Inflammatory macrophage treated with lipopolysaccharide for 1 hour (primary cell): ENCODE measurements at regions not wholly inside any gene's neighbourhood (a gene's known extent, or its start where the extent isn't known, plus 50 kb on each side); places are given as distances from the start of the nearest gene placed in this dataset.

Experiments used
- DNase-seq, 2 donors: peaks; one replicate each; pipeline ENCODE4 v3.0.0-alpha.2; 2020 to 2022

DNA sequence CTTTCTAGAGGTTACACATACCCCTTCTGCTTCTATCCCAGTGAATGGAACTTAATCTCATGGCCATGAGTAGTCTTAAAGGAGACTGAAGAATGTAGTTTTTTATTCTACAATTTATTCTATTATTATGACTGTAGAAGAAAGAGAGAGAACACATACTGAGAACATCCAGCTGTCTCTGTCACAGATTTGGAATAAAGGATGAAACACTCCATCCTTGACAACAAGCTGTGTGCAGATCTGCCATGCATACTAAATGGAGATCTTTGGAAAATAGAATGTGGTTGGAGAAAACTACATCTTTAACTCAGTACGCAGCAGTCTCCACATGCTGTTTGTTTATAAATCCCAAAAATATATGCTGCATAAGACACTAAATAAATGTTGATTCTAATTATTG lies 54.1 kb upstream of the NUDT7 start:
- no peak for DNase-seq

GRCh38 chr16:77669057-77669456 lies 53.3 kb upstream of the NUDT7 start:
- no peak for DNase-seq
